Kidney (tissue), 13 donors: ENCODE measurements at regions not wholly inside any gene's neighbourhood (a gene's known extent, or its start where the extent isn't known, plus 50 kb on each side); places are given as distances from the start of the nearest gene placed in this dataset.
A peak's percentile ranks its signal among the peaks of the same experiment; 100 is the strongest.

Source experiments
- DNase-seq, 5 donors: peaks; one replicate each; pipeline ENCODE4 v3.0.0-alpha.2; 2013 to 2020
- FAIRE-seq: peaks from 2 replicates; lab custom pipeline; 2012; peaks lifted over from hg19 to GRCh38; lab: Jason Lieb, UNC
- H3K27ac ChIP-seq, 2 donors: one replicate each; pipeline ENCODE4 v1.7.0; 2013; ENCODE audit warnings: low read depth in 2 of 2, low read length in 2 of 2, inconsistent platforms in 1 of 2
- H3K27me3 ChIP-seq: one replicate; pipeline ENCODE4 v1.7.1; 2013; ENCODE audit warnings: low read length, inconsistent platforms; ENCODE audit not compliant: control insufficient read depth, insufficient read depth
- H3K36me3 ChIP-seq, 3 donors: one replicate each; pipeline versions ENCODE4 v1.7.0 to v1.7.1; 2013; ENCODE audit warnings: low read length in 3 of 3, control low read depth in 1 of 3, inconsistent platforms in 1 of 3; ENCODE audit not compliant: insufficient read depth in 3 of 3, control insufficient read depth in 2 of 3
- H3K4me1 ChIP-seq, 3 donors: one replicate each; pipeline versions ENCODE4 v1.7.0 to v1.7.1; 2013; ENCODE audit warnings: low read length in 3 of 3, inconsistent platforms in 1 of 3, low read depth in 1 of 3; ENCODE audit not compliant: control insufficient read depth in 2 of 3, insufficient read depth in 2 of 3
- H3K4me3 ChIP-seq, 3 donors: one replicate each; pipeline versions ENCODE4 v1.7.0 to v1.8.1; 2013; ENCODE audit warnings: low read length in 3 of 3, control low read depth in 1 of 3, inconsistent platforms in 1 of 3
- H3K9ac ChIP-seq, 3 donors: one replicate each; pipeline versions ENCODE4 v1.7.0 to v1.7.1; 2013; ENCODE audit warnings: low read length in 3 of 3, control low read depth in 1 of 3, inconsistent platforms in 1 of 3
- H3K9me3 ChIP-seq, 3 donors: one replicate each; pipeline versions ENCODE4 v1.7.0 to v1.7.1; 2013; ENCODE audit warnings: low read length in 3 of 3, control low read depth in 1 of 3, inconsistent platforms in 1 of 3; ENCODE audit not compliant: control insufficient read depth in 2 of 3, insufficient read depth in 1 of 3
- intact Hi-C: fragments of 100-400 bp; cut with DNase I; formaldehyde crosslinking; loops from one replicate; pipeline ENCODE4 v1.11.1; 2022
- TF ChIP-seq, protein P1 (sequence below): IDR thresholded peaks from 3 replicates; pipeline ENCODE4 v1.5.1; 2012; ENCODE audit warnings: mild to moderate bottlenecking, moderate library complexity, borderline replicate concordance; ENCODE audit not compliant: insufficient read depth; ENCODE audit errors: extremely low read depth
- donor health status: control.
- donor health status: control.
- donor health status: control.
- donor health status: control.
- donor health status: control.
- donor health status: DM: yes; HTN: yes; CAD: no.
- donor health status: Normal renal cell carcinoma (clear cell type).

- FAIRE-seq (no peak), DNase-seq (no peak)
- Histone ChIP-seq H3K4me3 (no peak overlapping the region), H3K9me3 (peaks cover 0 to 7% (median 3%) of the 10 kb centered on the region in 3 donors), H3K36me3 (no peaks in the 10 kb centered on the region), H3K27me3 (no peaks in the 10 kb centered on the region), H3K4me1 (no peaks in the 10 kb centered on the region), H3K9ac (no peak overlapping the region), H3K27ac (no peak overlapping the region)
- TF ChIP-seq, protein P1, sequence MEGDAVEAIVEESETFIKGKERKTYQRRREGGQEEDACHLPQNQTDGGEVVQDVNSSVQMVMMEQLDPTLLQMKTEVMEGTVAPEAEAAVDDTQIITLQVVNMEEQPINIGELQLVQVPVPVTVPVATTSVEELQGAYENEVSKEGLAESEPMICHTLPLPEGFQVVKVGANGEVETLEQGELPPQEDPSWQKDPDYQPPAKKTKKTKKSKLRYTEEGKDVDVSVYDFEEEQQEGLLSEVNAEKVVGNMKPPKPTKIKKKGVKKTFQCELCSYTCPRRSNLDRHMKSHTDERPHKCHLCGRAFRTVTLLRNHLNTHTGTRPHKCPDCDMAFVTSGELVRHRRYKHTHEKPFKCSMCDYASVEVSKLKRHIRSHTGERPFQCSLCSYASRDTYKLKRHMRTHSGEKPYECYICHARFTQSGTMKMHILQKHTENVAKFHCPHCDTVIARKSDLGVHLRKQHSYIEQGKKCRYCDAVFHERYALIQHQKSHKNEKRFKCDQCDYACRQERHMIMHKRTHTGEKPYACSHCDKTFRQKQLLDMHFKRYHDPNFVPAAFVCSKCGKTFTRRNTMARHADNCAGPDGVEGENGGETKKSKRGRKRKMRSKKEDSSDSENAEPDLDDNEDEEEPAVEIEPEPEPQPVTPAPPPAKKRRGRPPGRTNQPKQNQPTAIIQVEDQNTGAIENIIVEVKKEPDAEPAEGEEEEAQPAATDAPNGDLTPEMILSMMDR = no peak
- intact Hi-C loops = no loop called here
These were observed 149.0 kb upstream of the UBE3A start for GRCh38 chr15:25587616-25588340.

GRCh38 chr15:25582886-25583285 lies 144.1 kb upstream of the UBE3A start:
- no peaks in the 10 kb centered on the region for H3K36me3 ChIP-seq
- no peaks in the 10 kb centered on the region for H3K27me3 ChIP-seq
- TF ChIP-seq, protein P1 = no peak
- no peaks in the 10 kb centered on the region for H3K4me1 ChIP-seq
- FAIRE-seq (no peak), DNase-seq (no peak)
- H3K9me3 ChIP-seq = peaks cover 0 to 6% (median 5%) of the 10 kb centered on the region in 3 donors
- intact Hi-C loops = no loop called here
- no peak overlapping the region for H3K4me3 ChIP-seq
- H3K27ac ChIP-seq = no peak overlapping the region
- no peak overlapping the region for H3K9ac ChIP-seq

GRCh38 chr15:25579127-25579526 lies 140.3 kb upstream of the UBE3A start:
- H3K27me3 ChIP-seq = no peaks in the 10 kb centered on the region
- TF ChIP-seq, protein P1 = no peak
- no peaks in the 10 kb centered on the region for H3K36me3 ChIP-seq
- no peak overlapping the region for H3K9ac ChIP-seq
- DNase-seq (no peak), FAIRE-seq (no peak)
- no peak overlapping the region for H3K4me3 ChIP-seq
- H3K4me1 ChIP-seq = no peaks in the 10 kb centered on the region
- no peak overlapping the region for H3K27ac ChIP-seq
- intact Hi-C loops = no loop called here
- H3K9me3 ChIP-seq = peaks cover 0 to 5% (median 2%) of the 10 kb centered on the region in 3 donors

- H3K9ac ChIP-seq = no peak overlapping the region
- no peaks in the 10 kb centered on the region for H3K27me3 ChIP-seq
- FAIRE-seq = no peak
- no peaks in the 10 kb centered on the region for H3K36me3 ChIP-seq
- H3K4me3 ChIP-seq = no peak overlapping the region
- DNase-seq = peak in 1 of 5 donors; percentile 23
- intact Hi-C loops = no loop called here
- no peaks in the 10 kb centered on the region for H3K9me3 ChIP-seq
- no peaks in the 10 kb centered on the region for H3K4me1 ChIP-seq
- TF ChIP-seq, protein P1 = no peak
- no peak overlapping the region for H3K27ac ChIP-seq
These were observed 133.4 kb upstream of the UBE3A start for GRCh38 chr15:25572191-25572590.
